Heart left ventricle (tissue), 13 donors: ENCODE measurements at regions not wholly inside any gene's neighbourhood (a gene's known extent, or its start where the extent isn't known, plus 50 kb on each side); places are given as distances from the start of the nearest gene placed in this dataset.

Experiments used
- CTCF ChIP-seq, 12 donors: fragments of 200-600 bp; sonication (generic) in 4 of 12; IDR thresholded peaks; one replicate each; pipeline versions ENCODE4 v1.5.0 to v1.8.0; 2018 to 2022; ENCODE audit warnings: antibody characterized with exemption in 12 of 12, mild to moderate bottlenecking in 5 of 12
- POLR2A ChIP-seq, 2 donors: fragments of 450-650 bp; IDR thresholded peaks; one replicate each; pipeline ENCODE4 v1.6.1; 2017; ENCODE audit warnings: antibody characterized with exemption in 2 of 2, mild to moderate bottlenecking in 2 of 2, moderate library complexity in 2 of 2
- donor health status: ischemic (EF 13 %, LVEDD 7.1; RV severe dilation, severe dysfunction).
- donor health status: DM: no; HTN: yes; CAD: no.
- donor health status: DM: no; HTN: no; CAD: no.
- donor health status: ischemic (EF 25% LVEDD 6.9; RV normal size, moderate dysfunction).
- donor health status: ischemic (EF 25% LVEDD 5.7; RV mildly dilated, moderate dysfunction).
- donor health status: ischemic (EF 35%, LVEDD 5.7; RV mildly dilated, moderate dysfunction).
- donor health status: nonischemic (EF 11% LVEDD 7.7; RV severe dilation, severe dysfunction).
- donor health status: DM: yes; HTN: yes; CAD: no.
- donor health status: PGD.
- donor health status: ischemic (EF 29% LVEDD 5.4; RV normal size, mild dysfunction).
- donor health status: nonischemic (EF 23%, LVEDD 6.1; RV moderate dilation, normal function).

GRCh38 chr11:70766901-70767300, 368.6 kb downstream of the CTTN start:
- TF ChIP-seq POLR2A (IDR thresholded peaks at IDR 0.05) (no peak), CTCF (IDR thresholded peaks at IDR 0.05) (no peak)
